Endothelial cell (in vitro differentiated cells): ENCODE measurements at regions not wholly inside any gene's neighbourhood (a gene's known extent, or its start where the extent isn't known, plus 50 kb on each side); places are given as distances from the start of the nearest gene placed in this dataset.

Source experiments
- DNase-seq: peaks from one replicate; pipeline ENCODE4 v3.0.0; 2021; ENCODE audit warnings: low spot score
- H3K27ac Mint-ChIP-seq: one replicate; pipeline ENCODE4 v1.8.0; 2021; ENCODE audit warnings: mixed read lengths, inconsistent platforms; ENCODE audit not compliant: unreplicated experiment
- H3K27me3 Mint-ChIP-seq: one replicate; pipeline ENCODE4 v1.8.0; 2021; ENCODE audit warnings: mild to moderate bottlenecking, moderate library complexity, mixed read lengths, inconsistent platforms; ENCODE audit not compliant: unreplicated experiment
- H3K36me3 Mint-ChIP-seq: one replicate; pipeline ENCODE4 v1.8.0; 2021; ENCODE audit warnings: mild to moderate bottlenecking, low read depth, mixed read lengths, inconsistent platforms; ENCODE audit not compliant: unreplicated experiment
- H3K4me1 Mint-ChIP-seq: one replicate; pipeline ENCODE4 v1.8.0; 2021; ENCODE audit warnings: mild to moderate bottlenecking, mixed read lengths, inconsistent platforms; ENCODE audit not compliant: unreplicated experiment
- H3K4me3 Mint-ChIP-seq: one replicate; pipeline ENCODE4 v1.8.0; 2021; ENCODE audit warnings: mild to moderate bottlenecking, mixed read lengths, inconsistent platforms; ENCODE audit not compliant: unreplicated experiment
- H3K9me3 Mint-ChIP-seq: one replicate; pipeline ENCODE4 v1.8.0; 2021; ENCODE audit warnings: mixed read lengths, inconsistent platforms; ENCODE audit not compliant: unreplicated experiment
- TF ChIP-seq, protein P1 (sequence below): fragments of 200-600 bp; sonication (generic); IDR thresholded peaks from one replicate; pipeline ENCODE4 v1.5.0; 2021; ENCODE audit warnings: antibody characterized with exemption; ENCODE audit not compliant: unreplicated experiment

DNA sequence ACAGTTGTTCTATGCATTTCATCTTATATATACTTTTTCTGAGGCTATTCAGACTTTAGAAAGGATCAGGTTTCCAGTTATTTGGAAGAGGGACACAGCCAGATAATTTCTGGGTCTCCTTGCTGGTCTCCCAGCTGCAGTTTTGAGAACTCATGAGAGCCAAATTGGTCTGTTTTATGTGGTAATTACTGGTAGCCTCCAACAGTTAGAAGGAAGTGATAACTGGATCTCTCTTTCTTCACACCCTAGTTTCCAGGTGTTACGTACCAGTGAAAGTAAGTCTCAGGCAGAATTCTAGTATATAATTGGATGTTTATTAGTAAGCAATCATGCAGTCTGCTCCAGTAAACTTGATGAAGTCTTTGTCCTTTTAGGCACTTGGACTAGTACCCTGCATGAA is 63.2 kb upstream of the RPS23 start:
- H3K27me3 Mint-ChIP-seq = no peaks in the 10 kb centered on the region
- H3K27ac Mint-ChIP-seq = no peak overlapping the region
- H3K9me3 Mint-ChIP-seq = no peaks in the 10 kb centered on the region
- H3K4me1 Mint-ChIP-seq = peaks cover 9% of the 10 kb centered on the region
- TF ChIP-seq, protein P1, sequence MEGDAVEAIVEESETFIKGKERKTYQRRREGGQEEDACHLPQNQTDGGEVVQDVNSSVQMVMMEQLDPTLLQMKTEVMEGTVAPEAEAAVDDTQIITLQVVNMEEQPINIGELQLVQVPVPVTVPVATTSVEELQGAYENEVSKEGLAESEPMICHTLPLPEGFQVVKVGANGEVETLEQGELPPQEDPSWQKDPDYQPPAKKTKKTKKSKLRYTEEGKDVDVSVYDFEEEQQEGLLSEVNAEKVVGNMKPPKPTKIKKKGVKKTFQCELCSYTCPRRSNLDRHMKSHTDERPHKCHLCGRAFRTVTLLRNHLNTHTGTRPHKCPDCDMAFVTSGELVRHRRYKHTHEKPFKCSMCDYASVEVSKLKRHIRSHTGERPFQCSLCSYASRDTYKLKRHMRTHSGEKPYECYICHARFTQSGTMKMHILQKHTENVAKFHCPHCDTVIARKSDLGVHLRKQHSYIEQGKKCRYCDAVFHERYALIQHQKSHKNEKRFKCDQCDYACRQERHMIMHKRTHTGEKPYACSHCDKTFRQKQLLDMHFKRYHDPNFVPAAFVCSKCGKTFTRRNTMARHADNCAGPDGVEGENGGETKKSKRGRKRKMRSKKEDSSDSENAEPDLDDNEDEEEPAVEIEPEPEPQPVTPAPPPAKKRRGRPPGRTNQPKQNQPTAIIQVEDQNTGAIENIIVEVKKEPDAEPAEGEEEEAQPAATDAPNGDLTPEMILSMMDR = no peak
- H3K4me3 Mint-ChIP-seq = no peak overlapping the region
- no peaks in the 10 kb centered on the region for H3K36me3 Mint-ChIP-seq
- DNase-seq = no peak

- Mint-ChIP-seq H3K27ac (no peak overlapping the region), H3K27me3 (no peaks in the 10 kb centered on the region), H3K9me3 (no peaks in the 10 kb centered on the region), H3K4me3 (no peak overlapping the region), H3K4me1 (peaks cover 8% of the 10 kb centered on the region), H3K36me3 (no peaks in the 10 kb centered on the region)
- TF ChIP-seq, protein P1 = no peak
- no peak for DNase-seq
Measured at GRCh38 chr5:82340799-82341198, 62.6 kb upstream of the RPS23 start.

GRCh38 chr5:82339792-82340191 is 61.6 kb upstream of the RPS23 start:
- H3K36me3 Mint-ChIP-seq = no peaks in the 10 kb centered on the region
- H3K4me1 Mint-ChIP-seq = peaks cover 2% of the 10 kb centered on the region
- no peaks in the 10 kb centered on the region for H3K27me3 Mint-ChIP-seq
- no peak overlapping the region for H3K27ac Mint-ChIP-seq
- no peak overlapping the region for H3K4me3 Mint-ChIP-seq
- TF ChIP-seq, protein P1 = no peak
- no peak for DNase-seq
- H3K9me3 Mint-ChIP-seq = no peaks in the 10 kb centered on the region

DNA sequence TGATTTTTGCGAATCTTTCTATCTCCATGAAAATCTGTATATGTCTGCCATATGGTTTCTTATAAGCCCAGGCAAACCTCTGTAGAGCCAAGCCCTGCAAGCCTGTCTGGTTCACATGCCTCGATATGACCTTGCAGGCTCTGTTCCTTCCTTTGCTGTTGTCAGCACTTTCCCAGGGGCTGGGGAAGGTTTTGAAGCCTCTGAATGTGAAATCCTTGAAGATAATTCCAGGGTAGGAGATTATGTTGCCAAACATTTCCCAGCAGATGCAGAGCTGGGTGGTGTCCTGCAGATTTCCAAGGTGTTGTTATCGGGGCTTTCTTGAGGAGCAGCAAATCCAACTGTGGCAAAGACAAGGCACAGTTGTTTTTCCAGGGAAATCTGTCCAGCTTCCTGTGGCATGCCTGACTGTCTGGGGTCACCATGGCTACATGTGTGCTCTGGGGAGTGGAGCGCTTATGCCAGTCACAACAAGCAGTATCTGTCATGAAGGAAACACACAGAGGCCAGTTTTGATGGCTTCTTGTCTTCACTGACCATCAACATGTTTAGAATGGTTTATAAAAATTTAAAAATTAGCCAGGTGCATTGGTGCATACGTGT is 60.7 kb upstream of the RPS23 start:
- Mint-ChIP-seq H3K27me3 (no peaks in the 10 kb centered on the region), H3K4me1 (no peaks in the 10 kb centered on the region), H3K4me3 (no peak overlapping the region), H3K36me3 (no peaks in the 10 kb centered on the region), H3K9me3 (no peaks in the 10 kb centered on the region), H3K27ac (no peak overlapping the region)
- TF ChIP-seq, protein P1 = no peak
- DNase-seq = no peak

DNA sequence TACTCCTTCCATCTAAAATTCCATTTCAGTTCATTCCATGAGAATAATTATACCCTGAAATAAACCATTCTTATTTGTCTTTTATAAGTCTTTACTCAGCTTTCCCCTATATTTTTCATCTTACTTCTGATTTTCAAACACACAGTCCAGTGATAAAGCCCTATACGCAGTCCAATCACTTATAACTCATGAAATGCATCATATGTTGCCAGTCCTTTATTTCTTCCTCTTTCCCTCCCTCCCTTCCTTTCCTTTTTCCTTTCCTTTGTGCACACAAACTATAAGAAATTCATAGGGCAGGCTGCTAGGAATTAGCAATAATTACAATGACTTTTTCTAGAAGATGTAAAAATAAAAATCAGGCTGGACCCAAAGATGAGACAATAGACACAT is 58.8 kb upstream of the RPS23 start:
- H3K4me1 Mint-ChIP-seq = no peaks in the 10 kb centered on the region
- no peak overlapping the region for H3K27ac Mint-ChIP-seq
- TF ChIP-seq, protein P1 = no peak
- H3K27me3 Mint-ChIP-seq = no peaks in the 10 kb centered on the region
- H3K9me3 Mint-ChIP-seq = no peaks in the 10 kb centered on the region
- no peaks in the 10 kb centered on the region for H3K36me3 Mint-ChIP-seq
- no peak for DNase-seq
- no peak overlapping the region for H3K4me3 Mint-ChIP-seq
